Endodermal cell (in vitro differentiated cells): ENCODE measurements at regions not wholly inside any gene's neighbourhood (a gene's known extent, or its start where the extent isn't known, plus 50 kb on each side); places are given as distances from the start of the nearest gene placed in this dataset.

ENCODE experiments used
- DNase-seq: peaks from one replicate; pipeline ENCODE4 v3.0.0-alpha.2; 2017
- H3K27ac ChIP-seq: 2 replicates; pipeline ENCODE4 v1.5.1; 2013; ENCODE audit warnings: mild to moderate bottlenecking, low read depth, low read length, moderate library complexity
- H3K27me3 ChIP-seq: 2 replicates; pipeline ENCODE4 v1.6.1; 2013; ENCODE audit warnings: mild to moderate bottlenecking, low read length, moderate library complexity; ENCODE audit not compliant: insufficient read depth, control insufficient read depth, poor library complexity, severe bottlenecking
- H3K36me3 ChIP-seq: 2 replicates; pipeline ENCODE4 v1.7.0; 2013; ENCODE audit warnings: mild to moderate bottlenecking, low read length, moderate library complexity; ENCODE audit not compliant: control insufficient read depth, insufficient read depth
- H3K4me1 ChIP-seq: one replicate; pipeline ENCODE4 v1.7.0; 2013; ENCODE audit warnings: low read length; ENCODE audit not compliant: control insufficient read depth, insufficient read depth
- H3K4me3 ChIP-seq: 2 replicates; pipeline ENCODE4 v1.5.1; 2013; ENCODE audit warnings: mild to moderate bottlenecking, low read length, moderate library complexity
- H3K9ac ChIP-seq: 2 replicates; pipeline ENCODE4 v1.6.1; 2013; ENCODE audit warnings: mild to moderate bottlenecking, low read length, moderate library complexity; ENCODE audit not compliant: poor library complexity, severe bottlenecking; ENCODE audit errors: extremely low read depth
- H3K9me3 ChIP-seq: 2 replicates; pipeline ENCODE4 v1.6.1; 2013; ENCODE audit warnings: mild to moderate bottlenecking, low read length, moderate library complexity; ENCODE audit not compliant: control insufficient read depth
- H3K27ac Mint-ChIP-seq: 2 replicates; pipeline ENCODE4 v1.8.0; 2020; ENCODE audit warnings: mixed read lengths
- H3K27me3 Mint-ChIP-seq: 2 replicates; pipeline ENCODE4 v1.8.0; 2021; ENCODE audit warnings: mild to moderate bottlenecking, mixed read lengths; ENCODE audit not compliant: insufficient read depth
- H3K36me3 Mint-ChIP-seq: 2 replicates; pipeline ENCODE4 v1.8.0; 2020; ENCODE audit warnings: low read depth, mixed read lengths
- H3K4me1 Mint-ChIP-seq: 2 replicates; pipeline ENCODE4 v1.8.0; 2020; ENCODE audit warnings: mixed read lengths
- H3K4me3 Mint-ChIP-seq: 2 replicates; pipeline ENCODE4 v1.8.0; 2020; ENCODE audit warnings: mild to moderate bottlenecking, moderate library complexity, mixed read lengths
- H3K9me3 Mint-ChIP-seq: 2 replicates; pipeline ENCODE4 v1.8.0; 2020; ENCODE audit warnings: mild to moderate bottlenecking, mixed read lengths
- WGBS, 2 experiments: methylation state at CpG; one replicate each; pipeline versions ENCODE4 v1.1.5 to v1.1.7; 2013; ENCODE audit warnings: missing lambda C conversion rate in 2 of 2, mixed read lengths in 1 of 2; ENCODE audit not compliant: insufficient coverage in 1 of 2, insufficient read length in 1 of 2; 5-methylcytosine and 5-hydroxymethylcytosine counted together
- TF ChIP-seq, protein P1 (sequence below): fragments of 200-600 bp; sonication (generic); conservative IDR thresholded peaks from 2 replicates; pipeline ENCODE4 v1.5.0; 2021; ENCODE audit warnings: antibody characterized with exemption, mild to moderate bottlenecking

DNA sequence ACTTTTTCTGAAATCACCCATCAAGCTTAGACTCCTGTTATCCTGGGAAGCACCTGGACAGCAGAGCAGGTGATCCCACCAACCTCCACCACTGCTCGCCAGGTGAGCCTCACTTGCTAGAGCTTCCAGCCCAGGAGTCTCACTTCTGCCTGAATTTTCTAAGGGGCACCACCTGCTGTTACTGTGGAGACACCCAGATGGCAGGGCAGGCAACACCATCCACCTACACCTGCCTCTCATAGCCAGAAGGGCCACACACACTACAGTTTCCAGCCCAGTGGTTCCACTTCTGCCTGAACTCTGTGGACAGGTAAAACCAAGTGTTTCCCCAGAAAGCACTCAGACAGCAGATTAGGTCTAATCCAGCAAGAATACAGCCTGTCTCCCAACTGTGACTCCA lies 262.0 kb downstream of the ARAP2 start:
- H3K36me3 Mint-ChIP-seq: no peaks in the 10 kb centered on the region
- H3K4me1 Mint-ChIP-seq: no peaks in the 10 kb centered on the region
- 60 to 89% methylated on average over 1 of the region's 1 CpG for WGBS, 2 experiments
- TF ChIP-seq, protein P1, sequence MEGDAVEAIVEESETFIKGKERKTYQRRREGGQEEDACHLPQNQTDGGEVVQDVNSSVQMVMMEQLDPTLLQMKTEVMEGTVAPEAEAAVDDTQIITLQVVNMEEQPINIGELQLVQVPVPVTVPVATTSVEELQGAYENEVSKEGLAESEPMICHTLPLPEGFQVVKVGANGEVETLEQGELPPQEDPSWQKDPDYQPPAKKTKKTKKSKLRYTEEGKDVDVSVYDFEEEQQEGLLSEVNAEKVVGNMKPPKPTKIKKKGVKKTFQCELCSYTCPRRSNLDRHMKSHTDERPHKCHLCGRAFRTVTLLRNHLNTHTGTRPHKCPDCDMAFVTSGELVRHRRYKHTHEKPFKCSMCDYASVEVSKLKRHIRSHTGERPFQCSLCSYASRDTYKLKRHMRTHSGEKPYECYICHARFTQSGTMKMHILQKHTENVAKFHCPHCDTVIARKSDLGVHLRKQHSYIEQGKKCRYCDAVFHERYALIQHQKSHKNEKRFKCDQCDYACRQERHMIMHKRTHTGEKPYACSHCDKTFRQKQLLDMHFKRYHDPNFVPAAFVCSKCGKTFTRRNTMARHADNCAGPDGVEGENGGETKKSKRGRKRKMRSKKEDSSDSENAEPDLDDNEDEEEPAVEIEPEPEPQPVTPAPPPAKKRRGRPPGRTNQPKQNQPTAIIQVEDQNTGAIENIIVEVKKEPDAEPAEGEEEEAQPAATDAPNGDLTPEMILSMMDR: no peak
- no peak overlapping the region for H3K4me3 Mint-ChIP-seq
- no peak overlapping the region for H3K27ac Mint-ChIP-seq
- Histone ChIP-seq H3K9ac (no peak overlapping the region), H3K36me3 (no peaks in the 10 kb centered on the region), H3K4me1 (no peaks in the 10 kb centered on the region), H3K27me3 (no peaks in the 10 kb centered on the region), H3K4me3 (no peak overlapping the region), H3K27ac (no peak overlapping the region), H3K9me3 (no peaks in the 10 kb centered on the region)
- H3K9me3 Mint-ChIP-seq: no peaks in the 10 kb centered on the region
- no peaks in the 10 kb centered on the region for H3K27me3 Mint-ChIP-seq
- no peak for DNase-seq

DNA sequence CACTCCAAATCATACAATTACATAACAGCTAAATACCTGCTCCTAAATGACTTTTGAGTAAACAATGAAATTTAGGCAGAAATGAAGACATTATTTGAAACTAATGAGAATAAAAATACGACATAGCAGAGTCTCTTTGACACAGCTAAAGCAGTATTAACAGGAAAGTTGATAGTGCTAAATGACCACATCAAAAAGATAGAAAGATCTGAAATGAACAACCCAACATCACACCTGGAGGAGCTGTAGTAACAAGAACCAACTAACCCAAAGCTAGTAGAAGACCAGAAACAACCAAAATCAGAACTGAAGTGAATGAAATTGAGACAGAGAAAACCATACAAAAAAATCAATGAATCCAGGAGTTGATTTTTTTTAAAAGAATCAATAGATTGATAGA lies 257.8 kb downstream of the ARAP2 start:
- Mint-ChIP-seq H3K4me1 (no peaks in the 10 kb centered on the region), H3K27me3 (no peaks in the 10 kb centered on the region), H3K27ac (no peak overlapping the region), H3K9me3 (peaks cover 10% of the 10 kb centered on the region), H3K36me3 (no peaks in the 10 kb centered on the region), H3K4me3 (no peak overlapping the region)
- Histone ChIP-seq H3K36me3 (no peaks in the 10 kb centered on the region), H3K4me3 (no peak overlapping the region), H3K4me1 (no peaks in the 10 kb centered on the region), H3K9me3 (peaks cover 7% of the 10 kb centered on the region), H3K27me3 (no peaks in the 10 kb centered on the region), H3K9ac (no peak overlapping the region), H3K27ac (no peak overlapping the region)
- 80 to 92% methylated on average over 1 of the region's 1 CpG for WGBS, 2 experiments
- TF ChIP-seq, protein P1: no peak
- no peak for DNase-seq

DNA sequence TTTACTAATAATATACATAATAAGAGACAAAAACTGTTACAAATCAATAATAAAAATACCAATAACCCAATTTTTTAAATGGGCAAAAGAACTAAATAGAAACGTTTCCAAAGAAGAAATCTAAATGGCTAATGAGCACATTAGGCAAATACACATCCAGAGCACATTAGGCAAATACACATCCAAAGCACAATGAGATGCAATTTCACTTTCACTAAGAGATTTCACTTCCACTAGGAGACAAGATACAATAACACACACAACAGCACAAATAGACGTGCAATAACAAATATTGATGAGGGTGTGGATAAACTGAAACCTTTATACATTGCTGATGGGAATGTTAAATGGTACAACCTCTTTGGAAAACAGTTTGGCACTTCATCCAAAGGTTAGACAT lies 250.7 kb downstream of the ARAP2 start:
- no peak for DNase-seq
- H3K27ac Mint-ChIP-seq: no peak overlapping the region
- WGBS, 2 experiments: 75 to 80% methylated on average over 1 of the region's 2 CpGs
- TF ChIP-seq, protein P1: no peak
- Histone ChIP-seq H3K4me1 (no peaks in the 10 kb centered on the region), H3K9me3 (peaks cover under 1% of the 10 kb centered on the region), H3K36me3 (no peaks in the 10 kb centered on the region), H3K27me3 (no peaks in the 10 kb centered on the region), H3K27ac (no peak overlapping the region), H3K9ac (no peak overlapping the region), H3K4me3 (no peak overlapping the region)
- H3K36me3 Mint-ChIP-seq: no peaks in the 10 kb centered on the region
- H3K9me3 Mint-ChIP-seq: peaks cover 2% of the 10 kb centered on the region
- H3K27me3 Mint-ChIP-seq: no peaks in the 10 kb centered on the region
- H3K4me1 Mint-ChIP-seq: no peaks in the 10 kb centered on the region
- no peak overlapping the region for H3K4me3 Mint-ChIP-seq
